GM19468 (cell line): ENCODE measurements at regions not wholly inside any gene's neighbourhood (a gene's known extent, or its start where the extent isn't known, plus 50 kb on each side); places are given as distances from the start of the nearest gene placed in this dataset.

Experiments
- ATAC-seq: cut with Tn5 transposase; IDR thresholded peaks from one replicate; pipeline ENCODE4 v1.9.1; 2021; ENCODE audit warnings: mild to moderate bottlenecking, moderate library complexity, moderate number of reproducible peaks; ENCODE audit not compliant: unreplicated experiment; ENCODE audit errors: extremely low read depth

- ATAC-seq, result no peak
These were observed 84.8 kb upstream of the EDNRA start for GRCh38 chr4:147396105-147396504.

- no peak for ATAC-seq
These were observed 82.3 kb upstream of the EDNRA start for GRCh38 chr4:147398556-147398955.

DNA sequence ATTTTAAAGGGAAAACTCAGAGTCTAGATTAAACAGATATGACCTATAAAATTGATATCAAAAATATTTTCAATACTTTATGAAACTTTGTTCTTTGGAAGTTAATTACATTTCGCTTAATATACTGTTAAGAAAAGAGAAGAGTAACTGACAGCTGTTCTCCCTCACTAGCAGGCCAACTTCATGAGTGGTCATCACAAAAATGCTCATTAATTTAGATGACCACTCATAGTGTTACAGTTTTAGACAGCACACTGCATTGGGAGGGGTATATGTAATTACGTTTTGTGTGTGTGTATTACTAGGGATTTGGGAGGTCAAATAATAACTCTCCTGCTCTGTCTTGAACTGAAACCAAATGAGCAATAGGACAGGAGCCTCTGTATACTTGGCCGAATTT is 80.2 kb upstream of the EDNRA start:
- no peak for ATAC-seq

GRCh38 chr4:147401221-147401620 is 79.7 kb upstream of the EDNRA start:
- no peak for ATAC-seq

GRCh38 chr4:147407261-147408045 is 73.4 kb upstream of the EDNRA start:
- no peak for ATAC-seq

GRCh38 chr4:147408189-147408588 is 72.7 kb upstream of the EDNRA start:
- no peak for ATAC-seq

- ATAC-seq, result no peak
These were observed 71.5 kb upstream of the EDNRA start for GRCh38 chr4:147409350-147409749.

- no peak for ATAC-seq
These were observed 62.7 kb upstream of the EDNRA start for GRCh38 chr4:147418226-147418625.

GRCh38 chr4:147421456-147421855 is 59.4 kb upstream of the EDNRA start:
- no peak for ATAC-seq

- ATAC-seq, result no peak
These were observed 57.7 kb upstream of the EDNRA start for GRCh38 chr4:147423229-147423628.

GRCh38 chr4:147425019-147425418 is 55.9 kb upstream of the EDNRA start:
- ATAC-seq, result no peak

DNA sequence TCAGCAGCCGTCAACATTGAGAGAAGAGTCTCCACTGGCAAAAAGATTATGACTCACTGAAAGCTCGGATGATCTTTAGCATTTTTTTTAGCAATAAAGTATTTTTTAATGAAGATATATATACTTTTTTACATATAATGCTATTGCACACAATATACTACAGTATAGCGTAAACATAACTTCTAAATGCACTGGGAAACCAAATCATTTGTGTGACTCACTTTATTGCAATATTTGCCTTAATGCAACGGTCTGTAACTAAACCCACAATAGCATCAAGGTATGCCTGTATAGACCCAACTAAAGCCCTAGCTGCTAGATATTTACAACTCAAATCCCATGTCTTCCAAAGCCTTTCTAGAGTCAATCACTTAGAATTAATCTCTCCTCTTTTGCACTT is 52.3 kb upstream of the EDNRA start:
- ATAC-seq, result no peak

- ATAC-seq, result no peak
These were observed 50.8 kb upstream of the EDNRA start for GRCh38 chr4:147430111-147430510.
